ENCODE measurements at regions not wholly inside any gene's neighbourhood (a gene's known extent, or its start where the extent isn't known, plus 50 kb on each side); places are given as distances from the start of the nearest gene placed in this dataset.
A peak's percentile ranks its signal among the peaks of the same experiment; 100 is the strongest.

- H3K4me2 ChIP-seq, result no peak overlapping the region
- no peaks in the 10 kb centered on the region for H3K79me2 ChIP-seq
- H3K4me3 ChIP-seq, result no peak overlapping the region
- H3K36me3 ChIP-seq (replicated peaks; ENCODE audit: insufficient read depth, low read depth), result no peaks in the 10 kb centered on the region
- 34% methylated on average over 8 of the region's 8 CpGs for WGBS (ENCODE audit: low lambda C conversion rate, missing lambda C conversion rate)
- no peaks in the 10 kb centered on the region for H3K4me1 ChIP-seq (ENCODE audit: insufficient read depth)
- no peaks in the 10 kb centered on the region for H3K27me3 ChIP-seq
- no peaks in the 10 kb centered on the region for H3K9me2 ChIP-seq (replicated peaks; ENCODE audit: insufficient read depth)
- no peaks in the 10 kb centered on the region for H4K20me1 ChIP-seq (ENCODE audit: insufficient read depth, poor library complexity, severe bottlenecking)
- TF ChIP-seq CTCF (IDR thresholded peaks at IDR 0.05; ENCODE audit: poor library complexity) (no peak), EZH2 (IDR thresholded peaks at IDR 0.05; ENCODE audit: borderline replicate concordance) (no peak), EZH2phosphoT487 (IDR thresholded peaks at IDR 0.05; ENCODE audit: low read depth, severe bottlenecking, unreplicated experiment) (no peak)
- no peaks in the 10 kb centered on the region for H3K9me3 ChIP-seq (ENCODE audit: low read depth)
- H3K27ac ChIP-seq, result no peak overlapping the region
- no peak overlapping the region for H2AFZ ChIP-seq
- DNase-seq (ENCODE audit: low spot score), result peak; percentile 32
These were observed 206.5 kb upstream of the TSHZ3 start for GRCh38 chr19:31555634-31556215.

- Histone ChIP-seq H2AFZ (no peak overlapping the region), H3K36me3 (replicated peaks; ENCODE audit: insufficient read depth, low read depth) (no peaks in the 10 kb centered on the region), H3K27ac (no peak overlapping the region), H3K4me1 (ENCODE audit: insufficient read depth) (no peaks in the 10 kb centered on the region), H3K4me3 (no peak overlapping the region), H3K79me2 (no peaks in the 10 kb centered on the region), H4K20me1 (ENCODE audit: insufficient read depth, poor library complexity, severe bottlenecking) (no peaks in the 10 kb centered on the region), H3K27me3 (no peaks in the 10 kb centered on the region), H3K9me3 (ENCODE audit: low read depth) (no peaks in the 10 kb centered on the region), H3K4me2 (no peak overlapping the region), H3K9me2 (replicated peaks; ENCODE audit: insufficient read depth) (no peaks in the 10 kb centered on the region)
- no peak for TF ChIP-seq EZH2phosphoT487 (IDR thresholded peaks at IDR 0.05; ENCODE audit: low read depth, severe bottlenecking, unreplicated experiment)
- no peak for TF ChIP-seq CTCF (IDR thresholded peaks at IDR 0.05; ENCODE audit: poor library complexity)
- no peak for TF ChIP-seq EZH2 (IDR thresholded peaks at IDR 0.05; ENCODE audit: borderline replicate concordance)
- no peak for DNase-seq (ENCODE audit: low spot score)
- WGBS (ENCODE audit: low lambda C conversion rate, missing lambda C conversion rate), result 97% methylated on average over 3 of the region's 3 CpGs
These were observed 210.3 kb upstream of the TSHZ3 start for GRCh38 chr19:31559494-31559893.

- Histone ChIP-seq H3K4me1 (ENCODE audit: insufficient read depth) (no peaks in the 10 kb centered on the region), H3K9me3 (ENCODE audit: low read depth) (no peaks in the 10 kb centered on the region), H3K9me2 (replicated peaks; ENCODE audit: insufficient read depth) (no peaks in the 10 kb centered on the region), H2AFZ (no peak overlapping the region), H3K36me3 (replicated peaks; ENCODE audit: insufficient read depth, low read depth) (no peaks in the 10 kb centered on the region), H3K79me2 (no peaks in the 10 kb centered on the region), H3K4me2 (no peak overlapping the region), H4K20me1 (ENCODE audit: insufficient read depth, poor library complexity, severe bottlenecking) (no peaks in the 10 kb centered on the region), H3K27me3 (no peaks in the 10 kb centered on the region), H3K27ac (no peak overlapping the region), H3K4me3 (no peak overlapping the region)
- 79% methylated on average over 22 of the region's 22 CpGs for WGBS (ENCODE audit: low lambda C conversion rate, missing lambda C conversion rate)
- no peak for TF ChIP-seq CTCF (IDR thresholded peaks at IDR 0.05; ENCODE audit: poor library complexity)
- TF ChIP-seq EZH2phosphoT487 (IDR thresholded peaks at IDR 0.05; ENCODE audit: low read depth, severe bottlenecking, unreplicated experiment), result no peak
- no peak for TF ChIP-seq EZH2 (IDR thresholded peaks at IDR 0.05; ENCODE audit: borderline replicate concordance)
- DNase-seq (ENCODE audit: low spot score), result no peak
These were observed 211.1 kb upstream of the TSHZ3 start for GRCh38 chr19:31560086-31561060.
